SKM-1 (cell line): ENCODE measurements at regions not wholly inside any gene's neighbourhood (a gene's known extent, or its start where the extent isn't known, plus 50 kb on each side); places are given as distances from the start of the nearest gene placed in this dataset.

Source experiments
- DNase-seq: peaks from one replicate; lab custom pipeline; 2025; ENCODE audit not compliant: unreplicated experiment; lab: John Stamatoyannopoulos, UW

DNA sequence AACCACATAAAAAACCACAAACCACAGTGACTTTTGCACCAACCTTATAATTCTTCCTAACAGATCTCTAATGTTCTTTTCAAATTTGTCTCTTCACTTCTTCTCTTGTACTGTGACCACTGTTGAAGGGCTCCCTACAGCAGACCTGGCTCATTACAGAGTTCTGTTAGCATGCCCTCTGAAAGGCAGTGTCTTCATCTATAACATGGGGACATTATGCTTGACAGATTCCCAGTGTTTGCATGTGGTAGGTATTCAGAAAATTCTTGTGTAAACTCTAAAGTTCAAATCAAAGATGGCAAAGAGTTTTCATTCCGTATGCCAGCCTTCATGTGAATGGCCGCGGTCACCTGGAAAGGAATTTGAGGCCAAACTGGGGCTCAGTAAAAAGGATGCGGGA lies 182.6 kb downstream of the DHX35 start:
- no peak for DNase-seq

DNA sequence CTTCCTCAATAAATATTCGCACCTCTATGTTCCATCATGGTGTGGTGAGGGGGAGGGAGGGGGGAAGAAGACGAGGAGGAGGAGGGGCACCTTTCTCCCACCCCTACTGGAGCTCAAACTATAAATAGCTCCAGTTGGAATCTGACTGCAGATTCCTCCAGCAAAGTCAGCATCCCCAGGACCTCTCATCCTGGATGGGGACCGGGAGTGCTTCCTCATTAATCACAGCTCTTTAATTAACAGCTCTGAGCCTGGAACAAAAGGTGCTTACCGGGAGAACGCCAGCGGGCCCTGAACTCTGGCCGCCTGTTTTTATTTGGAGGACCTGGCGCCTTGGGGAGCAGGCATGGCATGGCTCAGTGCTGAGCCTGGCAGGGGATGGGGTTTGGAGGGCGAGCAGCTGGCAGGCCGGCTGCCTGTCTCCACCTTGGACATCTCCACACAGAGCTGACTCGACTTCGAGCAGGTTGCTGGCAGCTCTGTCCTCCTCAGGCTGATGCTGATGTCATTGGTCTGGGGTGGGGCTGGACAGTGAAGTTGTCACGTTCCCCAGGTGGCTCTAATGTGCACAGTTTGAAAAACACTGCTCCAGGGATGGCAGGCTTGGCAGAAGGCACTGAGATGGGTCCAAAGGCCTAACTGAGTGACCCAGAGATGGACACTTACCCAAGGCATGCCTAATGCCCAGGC lies 180.4 kb downstream of the DHX35 start:
- no peak for DNase-seq

DNA sequence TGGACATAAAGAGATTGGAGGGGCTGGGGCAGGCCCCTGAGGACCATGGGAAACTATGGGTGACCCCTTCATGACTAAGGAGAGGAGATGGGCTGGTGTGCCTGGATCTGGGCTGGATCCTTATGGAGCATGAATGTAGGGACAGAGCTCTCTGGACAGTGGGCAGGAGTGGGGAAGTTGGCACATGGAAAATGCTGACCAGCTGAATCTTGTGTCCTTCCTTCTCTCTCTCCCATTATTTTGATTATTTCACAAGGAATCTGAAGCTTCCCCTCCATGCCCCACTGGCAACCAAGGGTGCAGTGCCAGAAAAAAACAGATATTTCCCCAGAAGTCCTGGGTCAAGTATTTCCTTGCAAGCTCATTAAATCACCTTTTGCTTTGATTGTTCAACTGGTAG lies 175.2 kb downstream of the DHX35 start:
- no peak for DNase-seq

DNA sequence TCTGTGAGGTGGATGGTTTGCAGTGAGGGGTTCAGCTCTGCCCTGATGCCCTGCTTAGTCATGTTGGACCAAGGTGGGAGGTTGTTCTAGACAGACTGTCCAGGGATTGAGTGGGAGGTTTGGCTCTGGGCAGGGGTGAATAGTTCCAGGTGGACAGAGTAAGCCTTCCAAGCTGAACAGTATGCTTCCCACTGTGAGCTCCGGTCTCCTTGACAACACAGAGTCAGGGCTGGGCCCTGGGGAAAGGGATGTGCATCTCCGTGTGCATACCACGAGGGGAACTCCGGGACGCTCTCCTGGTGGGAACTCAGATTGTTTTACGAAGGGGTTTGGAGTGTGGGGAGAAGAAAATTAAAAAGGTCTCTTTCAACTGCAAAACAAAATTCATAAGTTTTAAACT lies 174.7 kb downstream of the DHX35 start:
- DNase-seq = no peak

DNA sequence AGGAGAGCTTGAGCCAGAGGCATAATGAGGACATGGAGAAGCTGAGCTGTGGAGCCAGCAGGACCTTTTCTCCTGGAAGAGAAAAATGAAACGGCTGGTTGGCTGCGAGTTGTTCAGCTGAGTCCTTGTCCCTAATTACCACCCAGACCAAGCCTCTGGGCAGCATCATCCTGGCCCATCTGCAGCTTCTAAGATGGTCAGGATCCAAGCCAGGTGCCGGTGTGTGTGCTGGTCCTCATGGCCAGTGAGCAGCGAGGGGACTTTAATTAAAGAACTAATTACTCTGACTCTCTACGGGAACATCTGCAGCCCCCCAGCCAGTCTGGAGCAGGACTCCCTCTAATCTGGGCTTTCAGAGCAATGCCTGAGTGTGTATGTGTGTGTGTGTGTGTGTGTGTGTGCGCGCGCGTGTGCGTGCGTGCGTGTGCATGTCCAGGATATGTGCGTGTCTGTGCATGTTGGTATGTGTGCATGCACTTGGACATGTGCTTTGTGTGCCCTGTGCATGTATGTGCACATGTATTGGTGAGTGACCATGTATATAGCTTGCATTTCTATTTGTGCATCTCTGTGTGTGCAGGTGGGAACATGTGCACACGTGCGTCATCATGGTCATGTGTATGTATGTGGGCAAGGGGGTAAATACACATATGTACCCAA lies 173.9 kb downstream of the DHX35 start:
- DNase-seq = no peak

DNA sequence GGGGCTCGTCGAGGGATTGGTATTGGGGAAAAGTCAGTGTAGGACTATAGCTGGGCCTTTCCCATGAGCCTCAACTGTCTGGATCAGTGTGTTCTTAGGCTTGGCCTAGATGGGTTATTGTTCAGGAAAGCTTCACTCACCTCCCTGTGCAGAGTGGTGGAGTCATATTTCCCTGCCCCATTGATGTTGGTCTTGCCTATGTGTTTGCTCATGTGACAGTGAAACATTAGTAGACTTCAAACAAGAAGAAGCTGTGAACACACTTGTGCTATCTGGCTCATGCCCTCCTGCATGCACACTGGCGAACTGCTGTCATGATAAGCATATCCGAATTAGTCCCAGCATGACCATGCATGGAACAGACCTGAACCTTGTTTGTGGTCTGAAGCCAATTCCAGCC lies 171.1 kb downstream of the DHX35 start:
- no peak for DNase-seq

DNA sequence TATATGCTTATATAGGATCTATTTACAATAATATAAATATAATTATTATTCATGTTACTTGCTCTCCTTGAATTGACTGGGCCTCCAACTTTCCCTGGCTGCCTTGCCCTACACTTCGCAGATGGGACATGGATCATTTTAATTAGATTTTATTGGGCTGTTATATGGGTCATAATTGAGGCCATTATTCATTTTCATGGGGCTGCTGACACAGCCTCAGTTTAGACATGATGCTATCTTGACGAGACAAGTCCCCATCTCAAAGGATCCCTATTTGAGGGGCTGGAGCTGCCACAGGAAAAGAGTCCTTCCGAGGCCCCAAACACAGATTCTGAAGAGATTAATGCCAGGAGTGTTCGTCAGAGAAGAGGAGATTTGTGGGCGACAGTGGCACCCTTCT lies 170.4 kb downstream of the DHX35 start:
- DNase-seq = no peak

DNA sequence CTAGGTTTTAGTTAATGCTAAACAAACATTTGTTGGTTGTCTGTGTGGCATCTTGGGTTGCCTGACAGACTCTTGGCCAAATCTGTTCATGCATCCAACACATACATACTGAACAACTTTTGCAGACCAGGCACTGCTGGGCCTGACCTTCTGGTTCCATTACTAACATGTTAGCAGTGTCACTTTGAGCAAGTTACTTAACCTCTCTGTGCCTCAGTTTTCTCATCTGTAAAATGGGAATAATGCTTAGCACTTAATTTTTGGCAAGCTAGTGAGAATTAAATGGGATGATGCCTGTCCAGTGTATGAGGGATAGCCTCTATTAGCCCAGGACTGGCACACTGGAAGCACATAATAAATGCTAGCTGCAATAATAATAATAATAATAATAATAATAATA lies 169.9 kb downstream of the DHX35 start:
- no peak for DNase-seq

DNA sequence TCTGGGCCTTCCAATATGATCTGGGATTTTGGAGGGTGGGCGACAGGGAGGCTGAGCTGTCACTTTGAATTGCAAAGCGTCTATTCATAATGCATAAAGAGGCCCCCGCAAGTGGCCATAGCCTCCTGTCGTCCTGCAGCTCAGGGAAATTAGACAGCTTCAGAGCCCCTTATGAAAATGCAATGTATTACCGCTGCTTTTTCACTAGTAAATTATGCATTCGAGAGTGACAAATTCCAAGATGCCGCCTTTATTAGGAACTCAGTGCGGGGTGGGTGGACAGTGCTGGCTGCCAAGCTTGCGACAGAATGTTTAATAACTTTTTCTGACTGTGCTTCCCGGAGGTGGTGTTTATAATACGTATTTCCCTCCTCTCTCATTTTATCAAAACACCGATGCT lies 168.5 kb downstream of the DHX35 start:
- no peak for DNase-seq

DNA sequence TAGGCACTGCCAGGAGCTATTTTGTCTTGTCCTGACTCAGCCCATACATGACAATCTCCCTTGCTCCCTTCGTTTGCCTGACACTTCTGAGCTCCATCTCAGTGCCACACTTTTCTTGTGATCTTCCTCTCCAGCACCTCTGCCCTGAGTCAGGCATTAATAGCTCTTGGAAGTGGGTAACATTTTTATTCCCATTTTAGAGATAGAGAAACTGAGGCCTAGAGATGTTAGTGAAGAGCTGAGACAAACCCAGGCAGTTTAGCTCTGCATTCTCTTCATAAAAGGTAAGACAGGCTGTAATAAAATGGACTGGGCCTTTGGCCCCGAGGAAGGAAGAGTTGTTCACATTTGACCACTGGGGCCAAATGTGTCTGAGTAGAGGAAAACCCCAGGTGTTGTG lies 167.4 kb downstream of the DHX35 start:
- DNase-seq = no peak

DNA sequence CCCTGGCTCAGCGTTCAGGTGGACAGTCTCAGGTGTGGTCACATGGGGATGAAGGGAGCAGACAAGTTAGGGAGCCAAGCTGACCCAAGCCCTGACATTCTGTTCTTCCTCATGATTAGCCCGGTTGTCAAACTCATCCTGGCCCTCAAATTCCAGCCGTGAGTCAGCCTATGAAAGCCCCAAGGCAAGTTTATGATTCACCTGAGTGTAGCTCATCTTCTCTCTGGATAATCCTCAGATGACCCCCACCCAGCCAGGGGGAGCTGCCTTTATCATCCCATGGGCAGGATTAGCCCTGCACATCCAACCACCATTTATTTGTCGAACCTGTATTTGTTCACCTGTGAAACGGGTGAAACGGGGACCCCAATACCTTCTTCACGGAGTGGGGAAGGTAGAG lies 161.9 kb downstream of the DHX35 start:
- DNase-seq = no peak

DNA sequence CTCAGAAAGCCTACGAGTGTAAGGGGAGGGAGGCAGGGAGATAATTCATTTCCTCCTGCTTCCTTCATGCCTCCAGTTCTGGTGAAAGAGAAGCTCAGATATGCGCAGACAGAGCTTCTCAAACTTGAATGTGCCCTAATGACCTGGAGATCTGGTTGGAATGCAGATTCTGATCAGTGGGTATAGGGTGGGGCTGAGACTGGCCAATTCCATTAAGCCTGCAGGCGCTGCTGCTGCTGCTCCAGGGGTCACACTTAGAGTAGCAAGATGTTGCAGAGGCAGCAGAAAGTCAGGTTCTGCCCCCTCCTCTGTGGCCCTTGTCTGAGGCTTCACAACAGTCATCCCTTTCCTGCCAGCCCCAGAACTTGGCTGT lies 161.0 kb downstream of the DHX35 start:
- DNase-seq = no peak

DNA sequence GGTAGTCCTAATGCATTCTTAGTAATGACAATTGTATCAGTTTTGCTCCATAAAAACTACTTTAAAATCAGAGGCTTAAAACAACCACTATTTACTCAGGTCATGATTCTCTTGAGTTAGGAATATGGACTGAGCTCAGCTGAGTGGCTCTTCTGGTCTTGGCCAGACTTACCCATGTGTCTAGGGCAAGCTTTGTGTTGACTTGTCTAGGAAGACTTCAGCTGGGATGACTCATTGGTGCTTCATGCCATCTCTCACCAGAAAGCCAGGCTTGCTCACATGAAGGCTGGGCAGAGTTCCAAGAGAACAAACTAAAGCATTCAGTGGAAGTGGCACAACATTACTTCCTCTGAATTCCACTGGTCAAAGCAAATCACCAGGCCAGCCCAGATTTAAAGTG lies 155.3 kb downstream of the DHX35 start:
- no peak for DNase-seq

DNA sequence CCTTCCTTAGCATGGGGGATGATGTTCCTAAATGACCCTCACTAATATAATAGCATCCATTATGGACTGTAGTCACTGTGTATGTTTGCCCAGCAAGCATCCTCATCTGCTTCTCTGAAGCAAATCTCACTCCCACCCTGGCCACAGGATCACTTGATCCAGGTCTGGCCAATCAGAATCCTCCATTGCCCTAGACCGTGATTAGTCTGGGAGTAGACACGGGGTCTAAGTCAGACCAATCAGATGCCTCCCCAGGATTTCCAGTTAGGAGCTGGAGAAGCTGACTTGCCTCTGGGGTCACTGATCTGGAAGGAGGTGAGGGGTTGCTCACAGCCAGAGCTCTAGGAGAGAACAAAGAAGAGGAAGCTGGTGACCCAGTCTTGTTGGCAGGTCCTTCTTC lies 153.9 kb downstream of the DHX35 start:
- no peak for DNase-seq

DNA sequence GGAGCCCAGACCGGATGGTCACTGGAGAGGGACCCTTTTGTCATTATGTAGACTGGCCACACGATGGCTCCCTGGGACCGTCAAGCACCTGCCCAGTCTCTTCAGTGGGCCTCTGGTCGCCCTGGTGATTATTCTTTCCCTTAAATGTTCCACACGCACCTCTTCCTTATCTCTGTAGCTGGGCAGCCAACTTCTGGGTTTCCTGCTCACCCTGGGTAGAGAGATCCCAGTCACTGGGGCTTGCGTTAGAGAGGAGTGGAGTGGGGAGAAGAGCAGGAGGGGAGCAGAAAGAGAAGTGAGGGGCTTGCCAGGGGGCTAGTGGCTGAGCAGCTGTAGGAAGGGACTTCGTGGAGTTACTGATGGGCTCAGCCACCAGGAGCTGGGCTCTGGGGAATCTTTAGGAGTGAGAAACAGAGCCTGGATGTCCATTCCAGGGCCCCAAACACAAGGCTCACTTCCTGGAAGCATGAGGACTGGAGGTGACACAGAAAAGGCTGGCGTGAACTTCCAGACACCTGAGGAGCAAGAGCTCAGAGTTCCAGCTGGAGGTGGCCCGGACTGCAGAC lies 150.1 kb downstream of the DHX35 start:
- DNase-seq = peak; percentile 4

DNA sequence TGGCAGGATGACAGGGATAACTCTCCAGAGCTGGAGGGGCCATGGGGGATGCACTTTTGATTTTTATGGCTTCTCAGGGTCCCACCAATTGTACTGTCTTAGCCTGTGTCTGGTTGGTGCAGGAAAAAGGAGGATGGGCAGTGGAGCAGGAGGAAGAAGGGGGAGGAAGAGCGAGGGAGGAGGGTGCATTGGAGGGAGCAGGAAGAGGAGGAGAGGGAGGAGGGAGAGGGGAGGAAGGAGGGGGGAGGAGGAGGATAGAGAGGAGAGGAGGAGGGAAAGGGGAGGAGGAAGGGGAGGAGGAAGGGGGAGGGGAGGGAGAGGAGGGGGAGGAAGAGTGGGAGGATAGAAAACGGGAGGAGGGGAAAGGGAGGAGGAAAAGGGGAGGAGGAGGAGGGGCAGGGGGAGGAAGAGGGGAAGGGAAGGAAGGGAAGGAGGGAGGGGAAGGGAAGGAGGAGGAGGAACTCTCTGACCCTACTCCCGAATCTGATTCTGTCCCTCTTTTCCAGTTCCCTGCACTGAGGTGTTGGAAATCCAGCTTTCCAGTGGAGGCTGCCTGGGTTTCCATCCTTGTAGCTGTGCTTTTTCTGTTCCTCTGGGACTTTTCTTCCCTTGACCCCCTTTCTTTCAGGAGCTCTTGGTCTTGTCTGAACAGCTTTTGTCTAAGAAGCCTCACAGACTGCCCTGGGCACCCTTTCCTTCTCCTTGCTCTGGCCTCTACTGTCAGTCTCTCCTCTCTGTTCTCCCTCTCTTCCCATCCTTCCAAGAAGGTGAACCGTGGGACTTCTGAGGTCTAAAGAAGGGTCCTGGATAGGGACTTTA lies 149.4 kb downstream of the DHX35 start:
- no peak for DNase-seq

DNA sequence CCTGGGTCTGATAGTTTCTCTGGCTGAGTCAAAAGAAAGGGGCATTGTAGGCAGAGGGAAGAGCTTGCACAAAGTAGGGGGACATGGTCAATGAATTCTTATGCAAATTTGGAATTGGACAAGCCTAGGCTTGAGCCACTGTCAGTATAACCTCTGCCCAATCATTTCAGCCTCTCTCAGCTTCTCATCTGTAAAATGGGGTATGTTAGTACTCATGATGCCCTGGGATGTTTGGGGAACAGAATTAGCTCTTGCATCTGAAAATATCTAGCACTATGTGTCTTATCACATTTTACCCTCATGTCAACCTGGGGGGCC lies 148.6 kb downstream of the DHX35 start:
- DNase-seq = no peak

DNA sequence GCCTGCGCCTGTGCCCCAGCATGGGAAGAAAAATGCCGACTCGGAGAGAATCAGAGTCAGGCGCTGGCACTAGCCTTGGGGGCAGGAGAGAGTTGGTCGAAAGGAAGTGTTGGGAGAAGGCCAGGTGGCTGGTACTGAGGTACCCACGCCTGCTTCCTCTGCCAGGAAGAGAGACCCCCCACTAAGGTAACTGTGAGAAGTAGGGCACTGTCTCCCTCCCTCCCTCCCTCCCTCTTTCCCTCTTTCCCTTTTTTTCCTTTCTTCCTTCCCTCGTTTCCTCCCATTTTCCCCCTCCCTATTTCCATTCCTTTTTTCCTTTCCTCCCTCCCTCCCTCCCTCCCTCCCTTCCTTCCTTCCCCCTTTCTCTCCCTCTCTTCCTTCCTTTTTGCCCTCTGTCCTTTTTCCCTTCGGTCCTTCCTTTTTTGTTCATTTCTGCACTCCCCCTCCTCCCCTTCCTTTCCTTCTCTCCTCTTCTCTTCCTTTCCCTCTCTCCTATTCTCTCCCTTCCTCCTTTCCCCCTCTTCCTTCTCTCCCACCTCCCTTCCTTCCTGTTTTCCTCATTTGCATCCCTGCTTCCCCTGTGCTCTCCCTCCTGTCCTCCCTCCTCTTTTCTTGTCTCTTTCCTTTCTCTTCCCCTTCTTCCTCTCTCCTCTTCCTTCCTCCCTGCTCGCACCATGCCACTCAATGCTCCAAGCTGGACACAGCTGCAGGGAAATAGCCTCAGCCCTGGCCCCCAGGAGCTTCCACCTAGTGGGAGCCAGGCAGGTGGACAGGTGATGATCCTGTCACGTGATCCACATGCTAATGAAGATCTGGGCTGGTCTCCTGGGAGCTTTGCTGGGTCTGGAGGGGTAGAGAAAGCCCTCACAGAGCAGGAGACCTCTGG lies 148.0 kb downstream of the DHX35 start:
- no peak for DNase-seq

DNA sequence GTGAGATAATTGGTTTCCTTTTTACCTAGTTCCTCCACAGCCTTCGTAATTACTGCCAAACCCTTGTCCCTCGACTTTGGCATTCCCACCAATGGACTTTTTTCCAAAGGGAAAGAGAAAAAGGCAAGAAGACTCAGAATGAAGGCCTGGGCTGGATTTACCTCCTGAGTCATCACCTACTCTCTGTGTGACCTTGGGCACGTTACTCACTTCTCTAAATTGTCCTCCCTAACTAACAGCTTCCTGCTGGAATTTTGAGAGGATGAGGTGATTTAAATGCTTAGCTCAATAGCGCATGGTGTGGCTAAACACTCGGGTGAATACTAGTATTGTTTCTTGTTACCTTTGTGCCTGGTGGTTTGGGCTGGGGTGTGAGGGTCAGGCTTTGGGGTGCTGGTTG lies 146.6 kb downstream of the DHX35 start:
- no peak for DNase-seq

DNA sequence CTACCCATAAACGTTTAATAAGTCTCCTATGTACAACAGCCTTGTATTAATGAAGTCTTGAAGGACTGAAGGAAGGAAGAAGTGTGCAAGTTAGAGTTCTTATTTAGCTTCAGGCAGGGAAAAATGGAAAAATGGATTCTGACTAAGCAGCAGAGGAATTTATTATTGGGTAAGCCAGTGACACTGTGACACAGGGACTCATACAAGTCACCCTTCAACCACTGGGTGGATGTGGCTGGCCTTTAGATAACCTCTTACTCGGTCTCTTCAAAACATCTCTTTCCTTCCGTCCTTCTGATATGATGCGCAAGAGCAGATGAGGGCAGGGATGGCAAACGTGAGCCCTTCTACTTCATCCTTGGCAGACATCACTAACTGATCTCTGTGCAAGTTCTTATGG lies 145.6 kb downstream of the DHX35 start:
- DNase-seq = no peak

DNA sequence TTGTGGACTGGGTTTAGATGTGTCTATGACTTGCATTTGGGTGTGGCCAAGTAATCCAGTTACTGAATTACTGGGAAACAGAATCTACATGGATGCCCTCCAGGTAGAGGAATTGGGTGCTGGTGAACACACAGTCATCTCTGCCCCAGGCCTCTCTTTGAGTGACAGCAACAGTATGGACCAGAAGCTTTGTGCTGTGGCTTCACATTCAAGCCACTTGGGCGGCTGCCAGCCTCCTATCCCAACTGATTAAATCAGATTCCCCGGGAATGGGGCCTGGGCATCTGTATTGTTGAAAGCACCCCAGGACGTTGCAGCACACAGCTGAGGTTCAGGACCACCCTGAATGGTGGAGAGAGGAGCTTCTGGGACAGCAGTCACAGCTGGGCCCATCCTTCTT lies 144.6 kb downstream of the DHX35 start:
- DNase-seq = no peak
